SK-N-MC (cell line): ENCODE measurements at regions not wholly inside any gene's neighbourhood (a gene's known extent, or its start where the extent isn't known, plus 50 kb on each side); places are given as distances from the start of the nearest gene placed in this dataset.

Experiments
- EZH2 ChIP-seq: fragments of 200-600 bp; sonication (generic); IDR thresholded peaks from one replicate; pipeline ENCODE4 v1.6.1; 2017; ENCODE audit warnings: antibody characterized with exemption
- POLR2AphosphoS5 ChIP-seq: IDR thresholded peaks from 2 replicates; pipeline ENCODE4 v1.6.1; 2012; ENCODE audit warnings: mild to moderate bottlenecking, low read depth, low read length, borderline replicate concordance

GRCh38 chr2:193580176-193580950, 1385.6 kb upstream of the TMEFF2 start:
- TF ChIP-seq EZH2 (no peak), POLR2AphosphoS5 (no peak)
